HG03103 (cell line): ENCODE measurements at regions not wholly inside any gene's neighbourhood (a gene's known extent, or its start where the extent isn't known, plus 50 kb on each side); places are given as distances from the start of the nearest gene placed in this dataset.
"Not testable (repeated sequence)": the region's sequence is repeated elsewhere in the genome, so short reads cannot be mapped to it uniquely, and the experiment has no call there.

Experiments used
- ATAC-seq: cut with Tn5 transposase; IDR thresholded peaks from one replicate; pipeline ENCODE4 v1.9.1; 2021; ENCODE audit warnings: low read depth; ENCODE audit not compliant: unreplicated experiment

DNA sequence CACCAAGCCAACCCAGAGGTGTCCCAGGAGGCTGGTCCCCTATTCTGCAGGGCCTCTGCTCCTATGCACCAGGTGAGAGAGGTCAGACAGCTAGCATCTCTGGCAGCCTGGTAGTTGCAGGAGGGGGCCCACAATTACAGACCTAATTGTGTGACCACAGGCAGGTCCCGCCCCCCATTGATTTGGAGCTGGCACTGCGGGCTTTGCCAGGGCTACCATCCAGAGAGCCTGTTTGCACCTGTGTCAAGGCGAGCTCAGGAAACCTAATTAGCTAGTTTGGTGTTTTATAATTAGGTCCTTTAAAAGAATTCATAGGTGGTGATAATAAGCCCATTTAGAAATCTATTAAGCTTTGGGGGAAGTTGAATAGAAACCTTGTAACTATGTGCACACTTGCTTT lies 90.2 kb downstream of the MRM1 start:
- no peak for ATAC-seq

GRCh38 chr17:36695082-36695481 lies 93.7 kb downstream of the MRM1 start:
- no peak for ATAC-seq

GRCh38 chr17:36695710-36696109 lies 94.3 kb downstream of the MRM1 start:
- ATAC-seq, result not testable (repeated sequence)

GRCh38 chr17:36696805-36697204 lies 95.4 kb downstream of the MRM1 start:
- no peak for ATAC-seq

DNA sequence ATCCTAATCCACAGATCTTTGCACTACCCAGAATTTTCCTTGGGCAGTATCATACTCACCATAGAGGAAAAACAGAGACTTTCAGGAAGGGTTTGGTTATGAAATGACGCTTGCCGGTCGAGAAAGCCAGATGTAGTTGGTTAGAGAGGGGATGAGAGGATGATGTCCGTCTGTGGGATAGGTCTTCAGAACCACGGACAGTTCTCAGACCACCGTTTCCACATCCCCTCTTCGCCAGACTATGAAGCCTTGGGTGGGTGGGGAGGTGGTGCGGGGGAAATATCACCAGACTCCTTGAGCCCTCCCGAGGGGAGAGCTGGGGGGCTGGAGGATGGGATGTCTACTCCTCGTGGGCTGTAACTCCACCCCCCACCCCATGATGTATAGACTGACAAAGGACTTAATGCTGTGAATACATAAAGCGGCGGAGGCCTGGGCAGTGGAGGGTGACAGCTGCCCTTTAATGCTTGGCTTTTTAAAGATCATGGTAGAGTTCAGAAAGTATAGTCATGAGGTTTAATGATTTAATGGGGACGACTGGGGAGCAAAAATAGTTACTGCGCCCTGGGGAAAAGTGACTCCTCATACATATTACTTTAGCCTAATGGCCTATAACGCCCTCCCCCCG lies 96.6 kb downstream of the MRM1 start:
- no peak for ATAC-seq

- no peak for ATAC-seq
These were observed 100.2 kb downstream of the MRM1 start for GRCh38 chr17:36701429-36702099.

DNA sequence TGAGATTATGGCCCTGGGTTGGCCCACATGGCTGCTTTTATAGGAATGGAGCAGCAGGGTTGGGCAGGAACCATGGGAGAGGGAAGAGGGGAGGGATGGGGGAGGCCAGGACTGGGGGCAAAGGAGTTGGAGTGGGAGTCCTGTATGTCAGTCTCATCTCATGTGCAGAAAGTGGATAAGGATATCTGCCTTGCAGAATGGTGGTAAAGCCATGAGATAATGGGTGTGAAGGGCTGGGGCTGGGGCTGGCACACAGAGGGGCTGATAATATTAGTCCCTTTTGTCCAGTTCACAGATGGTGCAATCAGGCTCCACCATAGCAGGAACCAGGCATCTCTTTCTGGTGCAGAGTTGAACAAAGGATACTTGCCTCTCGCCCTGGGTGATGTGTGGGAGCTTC lies 101.3 kb downstream of the MRM1 start:
- ATAC-seq, result no peak

GRCh38 chr17:36703860-36704266 lies 102.5 kb downstream of the MRM1 start:
- ATAC-seq, result no peak

DNA sequence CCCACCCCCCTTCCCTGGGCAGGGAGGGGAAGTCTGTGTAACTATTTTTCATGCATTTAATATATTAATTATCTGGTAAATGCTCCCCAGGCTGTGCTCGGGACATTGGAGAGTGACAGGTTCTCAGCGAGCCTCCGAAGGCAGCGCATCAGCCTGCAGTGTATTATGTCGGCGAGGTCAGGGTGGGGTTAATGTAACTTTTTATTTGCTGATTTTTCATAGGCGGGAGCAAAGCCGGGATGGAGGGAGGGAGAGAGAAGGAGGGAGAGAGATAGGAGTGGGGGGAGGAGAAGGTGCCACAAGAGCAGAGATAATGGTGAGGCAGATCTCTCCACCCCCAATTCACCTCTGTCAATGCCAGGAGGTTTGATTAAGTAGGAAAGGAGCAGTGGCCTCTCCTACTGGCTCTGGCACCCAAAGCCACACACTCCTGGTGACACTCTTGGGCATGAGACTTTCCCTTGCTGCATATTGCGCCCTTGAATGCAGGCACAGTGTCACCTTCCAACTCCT lies 104.0 kb downstream of the MRM1 start:
- no peak for ATAC-seq

GRCh38 chr17:36705874-36706731 lies 104.7 kb downstream of the MRM1 start:
- no peak for ATAC-seq

DNA sequence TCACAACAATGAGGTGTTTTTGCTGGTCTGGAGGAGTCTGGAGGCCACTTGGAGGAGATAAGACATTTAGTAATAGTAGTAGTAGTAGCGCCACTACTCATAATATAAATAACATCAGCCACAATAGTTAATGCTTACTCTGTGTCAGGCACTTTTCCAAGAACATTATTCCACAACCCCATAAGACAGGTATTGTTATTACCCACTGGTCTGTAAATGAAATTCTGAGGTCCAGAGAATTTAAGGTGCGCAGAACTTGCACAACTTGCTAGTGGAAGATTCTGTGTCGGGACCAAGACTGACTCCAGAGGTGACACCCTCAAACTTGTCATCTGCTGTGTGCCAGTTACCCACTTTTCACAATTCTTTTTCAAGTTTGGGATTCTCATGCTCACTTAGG lies 106.5 kb downstream of the MRM1 start:
- no peak for ATAC-seq

DNA sequence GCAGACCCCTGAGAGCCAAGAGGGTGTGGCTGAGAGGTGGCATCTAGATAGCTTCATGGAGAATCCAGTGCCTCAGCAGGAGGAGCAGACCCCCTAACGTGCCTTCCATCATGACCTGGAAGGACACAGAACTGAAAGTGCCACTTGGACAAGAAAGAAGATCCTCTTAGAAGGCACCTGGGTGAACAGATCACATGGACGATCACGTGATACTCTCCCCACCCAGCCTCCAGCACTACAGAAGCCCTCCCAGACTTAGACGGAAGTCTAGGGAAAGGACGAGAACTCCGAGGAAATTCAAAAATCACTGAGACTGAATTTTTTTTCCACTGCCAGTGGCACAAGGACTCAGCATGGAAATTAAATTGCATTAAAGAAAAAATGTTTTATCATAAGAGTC lies 113.4 kb downstream of the MRM1 start:
- ATAC-seq, result no peak

- ATAC-seq, result no peak
These were observed 114.6 kb downstream of the MRM1 start for GRCh38 chr17:36715951-36716350.

GRCh38 chr17:36717088-36717487 lies 115.7 kb downstream of the MRM1 start:
- ATAC-seq, result no peak

DNA sequence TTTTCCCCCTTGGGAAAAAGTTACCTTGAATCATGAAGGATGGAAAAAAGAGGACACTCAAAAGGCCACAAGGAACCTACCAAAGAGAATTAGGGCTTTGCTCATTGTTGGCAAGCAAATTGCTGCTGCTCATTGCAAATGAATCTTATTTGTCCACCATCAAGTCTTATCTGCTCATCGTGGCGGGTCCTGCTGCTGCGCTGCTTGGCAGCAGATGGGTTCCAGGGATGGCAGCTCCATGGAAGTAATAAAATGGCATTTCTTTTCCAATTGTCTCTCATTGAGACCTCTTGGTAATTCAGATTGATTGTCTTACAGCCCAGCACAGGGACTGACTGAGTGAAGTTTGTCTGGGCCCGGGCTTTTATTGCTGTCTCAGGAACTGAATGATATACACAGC lies 118.7 kb downstream of the MRM1 start:
- ATAC-seq, result no peak

DNA sequence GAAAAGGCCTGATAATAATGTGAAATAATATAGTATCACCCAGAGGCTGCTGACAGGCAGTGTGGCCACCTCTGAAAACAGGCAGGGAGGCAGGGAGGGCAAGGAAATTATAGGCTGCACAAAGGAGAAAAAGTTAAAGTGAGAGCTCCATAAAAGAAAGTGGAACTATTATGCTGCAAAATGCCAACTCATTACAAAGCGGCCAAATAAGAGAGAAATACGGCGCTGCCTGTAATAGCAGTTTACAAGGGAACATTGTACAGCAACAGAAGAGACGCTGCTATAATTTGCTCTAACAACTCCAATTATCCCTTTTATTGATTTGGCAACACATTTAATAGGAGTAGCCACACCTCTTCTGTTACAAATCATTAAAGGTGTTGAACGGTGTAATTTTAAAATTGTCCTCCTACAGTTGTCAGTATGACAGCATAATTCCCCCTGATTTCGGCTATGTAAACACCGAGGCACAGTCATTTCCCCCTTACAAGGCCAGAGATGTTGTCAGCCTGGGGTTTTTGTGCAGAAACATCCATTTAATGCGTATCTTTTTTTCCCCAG lies 120.3 kb downstream of the MRM1 start:
- ATAC-seq, result no peak

- ATAC-seq, result peak; percentile 71
These were observed 120.9 kb downstream of the MRM1 start for GRCh38 chr17:36722121-36722902.

DNA sequence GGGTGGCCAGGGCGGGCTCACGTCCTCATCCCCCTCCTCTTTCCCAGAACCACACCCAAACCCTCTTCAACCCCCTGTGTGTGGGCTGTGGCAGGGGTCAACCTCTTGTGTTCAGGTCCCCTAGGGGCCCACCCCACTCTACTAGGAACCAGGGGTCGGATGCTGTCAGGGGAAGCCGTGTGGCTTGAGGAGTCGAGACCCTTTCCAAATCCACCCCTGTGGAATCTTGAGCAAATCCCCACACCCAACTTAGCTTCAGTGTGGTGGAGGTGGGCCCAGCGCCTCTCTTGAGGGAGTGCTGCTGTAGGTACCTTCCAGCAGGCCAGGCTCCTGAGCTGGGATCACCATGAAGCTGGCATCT lies 121.5 kb downstream of the MRM1 start:
- ATAC-seq, result no peak

- no peak for ATAC-seq
These were observed 122.2 kb downstream of the MRM1 start for GRCh38 chr17:36723459-36724025.

- ATAC-seq, result no peak
These were observed 124.8 kb downstream of the MRM1 start for GRCh38 chr17:36726199-36726598.
